ENCODE measurements at regions not wholly inside any gene's neighbourhood (a gene's known extent, or its start where the extent isn't known, plus 50 kb on each side); places are given as distances from the start of the nearest gene placed in this dataset.
A peak's percentile ranks its signal among the peaks of the same experiment; 100 is the strongest.

GRCh38 chr5:87151547-87151946, 116.1 kb upstream of the RASA1 start:
- no peak overlapping the region for H3K4me3 ChIP-seq (ENCODE audit: insufficient read depth, low read depth, low read length, poor library complexity, severe bottlenecking)
- H3K4me1 ChIP-seq (ENCODE audit: control insufficient read depth, insufficient read depth, low read length, poor library complexity, severe bottlenecking), result no peaks in the 10 kb centered on the region
- H3K27ac ChIP-seq (ENCODE audit: insufficient read depth, low read length, poor library complexity, severe bottlenecking), result no peak overlapping the region
- DNase-seq, result no peak
- H3K36me3 ChIP-seq (ENCODE audit: control insufficient read depth, insufficient read depth, low read length), result no peaks in the 10 kb centered on the region
- H3K9me3 ChIP-seq (ENCODE audit: control insufficient read depth, low read length), result no peaks in the 10 kb centered on the region
- no peaks in the 10 kb centered on the region for H3K27me3 ChIP-seq (replicated peaks; ENCODE audit: control insufficient read depth, insufficient read depth, low read length, poor library complexity, severe bottlenecking)

- no peak overlapping the region for H3K27ac ChIP-seq (ENCODE audit: insufficient read depth, low read length, poor library complexity, severe bottlenecking)
- no peak overlapping the region for H3K4me3 ChIP-seq (ENCODE audit: insufficient read depth, low read depth, low read length, poor library complexity, severe bottlenecking)
- H3K36me3 ChIP-seq (ENCODE audit: control insufficient read depth, insufficient read depth, low read length), result no peaks in the 10 kb centered on the region
- no peaks in the 10 kb centered on the region for H3K27me3 ChIP-seq (replicated peaks; ENCODE audit: control insufficient read depth, insufficient read depth, low read length, poor library complexity, severe bottlenecking)
- H3K9me3 ChIP-seq (ENCODE audit: control insufficient read depth, low read length), result no peaks in the 10 kb centered on the region
- no peaks in the 10 kb centered on the region for H3K4me1 ChIP-seq (ENCODE audit: control insufficient read depth, insufficient read depth, low read length, poor library complexity, severe bottlenecking)
- DNase-seq, result no peak
Observed at GRCh38 chr5:87152886-87153285, 114.8 kb upstream of the RASA1 start.

DNA sequence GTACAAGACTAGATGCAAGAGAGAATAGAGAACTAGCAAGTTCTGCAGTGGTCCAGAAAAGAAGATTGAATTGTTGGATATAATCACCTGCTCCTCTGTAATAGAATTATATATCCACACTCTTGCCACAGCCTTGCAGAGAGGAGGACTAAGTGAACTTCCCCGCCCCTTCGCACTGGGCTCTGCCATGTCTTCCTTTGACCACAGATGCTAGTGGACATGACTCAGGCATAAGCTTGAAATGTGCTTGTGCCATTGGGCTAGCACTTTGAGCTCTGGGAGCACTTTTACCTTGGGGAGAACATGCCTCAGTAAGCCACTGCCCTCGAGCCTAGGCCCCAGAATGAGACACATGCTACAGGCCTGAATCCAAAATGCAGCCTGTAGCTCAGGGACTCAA, 113.5 kb upstream of the RASA1 start:
- Histone ChIP-seq H3K9me3 (ENCODE audit: control insufficient read depth, low read length) (no peaks in the 10 kb centered on the region), H3K27me3 (replicated peaks; ENCODE audit: control insufficient read depth, insufficient read depth, low read length, poor library complexity, severe bottlenecking) (no peaks in the 10 kb centered on the region), H3K36me3 (ENCODE audit: control insufficient read depth, insufficient read depth, low read length) (no peaks in the 10 kb centered on the region), H3K27ac (ENCODE audit: insufficient read depth, low read length, poor library complexity, severe bottlenecking) (no peak overlapping the region), H3K4me1 (ENCODE audit: control insufficient read depth, insufficient read depth, low read length, poor library complexity, severe bottlenecking) (no peaks in the 10 kb centered on the region), H3K4me3 (ENCODE audit: insufficient read depth, low read depth, low read length, poor library complexity, severe bottlenecking) (no peak overlapping the region)
- no peak for DNase-seq

DNA sequence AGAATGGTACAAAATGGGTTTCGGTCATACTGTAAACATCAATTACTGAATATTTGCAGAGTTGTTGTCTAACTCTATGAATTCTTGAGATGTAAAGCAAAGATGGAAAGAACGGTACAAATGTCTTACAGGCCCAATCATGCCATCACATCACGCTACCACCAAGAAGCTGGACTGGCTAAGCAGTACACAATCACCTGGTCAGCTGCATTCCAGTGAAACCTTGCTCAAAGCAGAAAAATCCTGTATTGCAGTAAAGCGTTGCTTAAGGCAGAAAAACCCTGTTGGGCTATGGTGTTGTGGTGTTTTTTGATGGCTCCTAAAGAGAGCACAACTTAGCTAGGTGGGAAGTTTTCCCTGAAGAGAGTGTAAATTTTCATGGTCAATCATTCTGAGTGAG, 112.6 kb upstream of the RASA1 start:
- Histone ChIP-seq H3K9me3 (ENCODE audit: control insufficient read depth, low read length) (no peaks in the 10 kb centered on the region), H3K4me3 (ENCODE audit: insufficient read depth, low read depth, low read length, poor library complexity, severe bottlenecking) (no peak overlapping the region), H3K27ac (ENCODE audit: insufficient read depth, low read length, poor library complexity, severe bottlenecking) (no peak overlapping the region), H3K27me3 (replicated peaks; ENCODE audit: control insufficient read depth, insufficient read depth, low read length, poor library complexity, severe bottlenecking) (no peaks in the 10 kb centered on the region), H3K36me3 (ENCODE audit: control insufficient read depth, insufficient read depth, low read length) (no peaks in the 10 kb centered on the region), H3K4me1 (ENCODE audit: control insufficient read depth, insufficient read depth, low read length, poor library complexity, severe bottlenecking) (no peaks in the 10 kb centered on the region)
- DNase-seq, result no peak

- Histone ChIP-seq H3K4me1 (ENCODE audit: control insufficient read depth, insufficient read depth, low read length, poor library complexity, severe bottlenecking) (no peaks in the 10 kb centered on the region), H3K4me3 (ENCODE audit: insufficient read depth, low read depth, low read length, poor library complexity, severe bottlenecking) (no peak overlapping the region), H3K9me3 (ENCODE audit: control insufficient read depth, low read length) (no peaks in the 10 kb centered on the region), H3K27ac (ENCODE audit: insufficient read depth, low read length, poor library complexity, severe bottlenecking) (no peak overlapping the region), H3K36me3 (ENCODE audit: control insufficient read depth, insufficient read depth, low read length) (no peaks in the 10 kb centered on the region), H3K27me3 (replicated peaks; ENCODE audit: control insufficient read depth, insufficient read depth, low read length, poor library complexity, severe bottlenecking) (no peaks in the 10 kb centered on the region)
- DNase-seq, result no peak
Observed at GRCh38 chr5:87156631-87157030, 111.1 kb upstream of the RASA1 start.

- H3K27ac ChIP-seq (ENCODE audit: insufficient read depth, low read length, poor library complexity, severe bottlenecking), result no peak overlapping the region
- no peaks in the 10 kb centered on the region for H3K36me3 ChIP-seq (ENCODE audit: control insufficient read depth, insufficient read depth, low read length)
- no peaks in the 10 kb centered on the region for H3K27me3 ChIP-seq (replicated peaks; ENCODE audit: control insufficient read depth, insufficient read depth, low read length, poor library complexity, severe bottlenecking)
- no peak for DNase-seq
- H3K9me3 ChIP-seq (ENCODE audit: control insufficient read depth, low read length), result no peaks in the 10 kb centered on the region
- H3K4me3 ChIP-seq (ENCODE audit: insufficient read depth, low read depth, low read length, poor library complexity, severe bottlenecking), result no peak overlapping the region
- H3K4me1 ChIP-seq (ENCODE audit: control insufficient read depth, insufficient read depth, low read length, poor library complexity, severe bottlenecking), result no peaks in the 10 kb centered on the region
Observed at GRCh38 chr5:87164409-87164808, 103.3 kb upstream of the RASA1 start.

GRCh38 chr5:87169300-87169991, 98.2 kb upstream of the RASA1 start:
- no peak overlapping the region for H3K27ac ChIP-seq (ENCODE audit: insufficient read depth, low read length, poor library complexity, severe bottlenecking)
- H3K27me3 ChIP-seq (replicated peaks; ENCODE audit: control insufficient read depth, insufficient read depth, low read length, poor library complexity, severe bottlenecking), result no peaks in the 10 kb centered on the region
- H3K4me1 ChIP-seq (ENCODE audit: control insufficient read depth, insufficient read depth, low read length, poor library complexity, severe bottlenecking), result no peaks in the 10 kb centered on the region
- no peak overlapping the region for H3K4me3 ChIP-seq (ENCODE audit: insufficient read depth, low read depth, low read length, poor library complexity, severe bottlenecking)
- DNase-seq, result no peak
- no peaks in the 10 kb centered on the region for H3K36me3 ChIP-seq (ENCODE audit: control insufficient read depth, insufficient read depth, low read length)
- H3K9me3 ChIP-seq (ENCODE audit: control insufficient read depth, low read length), result no peaks in the 10 kb centered on the region

- H3K27ac ChIP-seq (ENCODE audit: insufficient read depth, low read length, poor library complexity, severe bottlenecking), result no peak overlapping the region
- H3K9me3 ChIP-seq (ENCODE audit: control insufficient read depth, low read length), result no peaks in the 10 kb centered on the region
- no peaks in the 10 kb centered on the region for H3K27me3 ChIP-seq (replicated peaks; ENCODE audit: control insufficient read depth, insufficient read depth, low read length, poor library complexity, severe bottlenecking)
- no peaks in the 10 kb centered on the region for H3K36me3 ChIP-seq (ENCODE audit: control insufficient read depth, insufficient read depth, low read length)
- no peak overlapping the region for H3K4me3 ChIP-seq (ENCODE audit: insufficient read depth, low read depth, low read length, poor library complexity, severe bottlenecking)
- H3K4me1 ChIP-seq (ENCODE audit: control insufficient read depth, insufficient read depth, low read length, poor library complexity, severe bottlenecking), result no peaks in the 10 kb centered on the region
- no peak for DNase-seq
Observed at GRCh38 chr5:87170799-87171198, 96.9 kb upstream of the RASA1 start.

DNA sequence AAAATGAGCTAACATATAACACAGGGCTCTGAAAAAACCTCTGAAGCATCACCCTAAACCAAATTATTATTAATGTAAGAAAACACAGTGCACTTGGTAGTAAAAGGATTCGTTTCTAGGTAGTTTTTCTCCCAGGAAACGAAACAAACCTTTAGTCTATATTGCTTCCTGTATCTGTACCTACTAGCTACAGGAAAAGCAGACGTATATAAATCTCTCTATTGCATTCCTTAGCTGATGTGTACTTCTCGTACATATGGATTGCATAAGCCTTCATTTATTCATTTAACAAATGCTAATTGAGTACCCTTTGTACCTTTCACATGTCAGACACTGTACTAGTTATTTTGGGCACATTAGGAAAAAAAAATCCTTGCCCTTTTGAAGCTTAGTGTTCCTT, 85.0 kb upstream of the RASA1 start:
- H3K9me3 ChIP-seq (ENCODE audit: control insufficient read depth, low read length), result no peaks in the 10 kb centered on the region
- H3K27me3 ChIP-seq (replicated peaks; ENCODE audit: control insufficient read depth, insufficient read depth, low read length, poor library complexity, severe bottlenecking), result no peaks in the 10 kb centered on the region
- peak overlapping the region; percentile 24 for H3K4me3 ChIP-seq (ENCODE audit: insufficient read depth, low read depth, low read length, poor library complexity, severe bottlenecking)
- no peak for DNase-seq
- H3K36me3 ChIP-seq (ENCODE audit: control insufficient read depth, insufficient read depth, low read length), result no peaks in the 10 kb centered on the region
- H3K27ac ChIP-seq (ENCODE audit: insufficient read depth, low read length, poor library complexity, severe bottlenecking), result no peak overlapping the region
- no peaks in the 10 kb centered on the region for H3K4me1 ChIP-seq (ENCODE audit: control insufficient read depth, insufficient read depth, low read length, poor library complexity, severe bottlenecking)

DNA sequence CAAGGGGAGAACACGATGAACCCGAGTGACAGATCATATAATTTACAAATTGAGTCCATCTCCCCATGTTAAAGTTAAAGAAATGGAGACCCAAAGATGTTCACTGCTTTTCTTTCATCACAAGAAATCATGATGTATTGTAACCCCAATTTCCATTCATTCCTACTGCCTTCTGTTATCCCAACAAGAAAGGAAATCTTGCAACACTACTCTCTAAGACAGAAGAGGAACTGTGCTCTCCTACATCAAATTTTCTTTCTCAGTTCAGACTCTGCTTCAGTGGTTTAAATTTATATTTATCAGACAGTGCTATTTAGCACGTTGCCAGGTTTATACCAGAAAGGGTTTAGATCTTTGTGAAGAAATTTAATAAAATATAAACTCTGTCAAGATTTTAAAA, 83.8 kb upstream of the RASA1 start:
- H3K9me3 ChIP-seq (ENCODE audit: control insufficient read depth, low read length), result no peaks in the 10 kb centered on the region
- no peak overlapping the region for H3K4me3 ChIP-seq (ENCODE audit: insufficient read depth, low read depth, low read length, poor library complexity, severe bottlenecking)
- DNase-seq, result no peak
- H3K27ac ChIP-seq (ENCODE audit: insufficient read depth, low read length, poor library complexity, severe bottlenecking), result no peak overlapping the region
- no peaks in the 10 kb centered on the region for H3K27me3 ChIP-seq (replicated peaks; ENCODE audit: control insufficient read depth, insufficient read depth, low read length, poor library complexity, severe bottlenecking)
- H3K4me1 ChIP-seq (ENCODE audit: control insufficient read depth, insufficient read depth, low read length, poor library complexity, severe bottlenecking), result no peaks in the 10 kb centered on the region
- H3K36me3 ChIP-seq (ENCODE audit: control insufficient read depth, insufficient read depth, low read length), result no peaks in the 10 kb centered on the region

All from effector memory CD4-positive, alpha-beta T cell (primary cell).